Activated T-helper 1 cell treated with anti-CD3 and anti-CD28 coated beads, Interleukin-2, amount 50 U/mL, for 16 hours (primary cell): ENCODE measurements at regions not wholly inside any gene's neighbourhood (a gene's known extent, or its start where the extent isn't known, plus 50 kb on each side); places are given as distances from the start of the nearest gene placed in this dataset.
"Not testable (repeated sequence)": the region's sequence is repeated elsewhere in the genome, so short reads cannot be mapped to it uniquely, and the experiment has no call there.

ENCODE experiments used
- DNase-seq, 2 donors: peaks; one replicate each; pipeline ENCODE4 v3.0.0-alpha.2; 2020; ENCODE audit warnings: low read depth in 1 of 2, low spot score in 1 of 2

DNA sequence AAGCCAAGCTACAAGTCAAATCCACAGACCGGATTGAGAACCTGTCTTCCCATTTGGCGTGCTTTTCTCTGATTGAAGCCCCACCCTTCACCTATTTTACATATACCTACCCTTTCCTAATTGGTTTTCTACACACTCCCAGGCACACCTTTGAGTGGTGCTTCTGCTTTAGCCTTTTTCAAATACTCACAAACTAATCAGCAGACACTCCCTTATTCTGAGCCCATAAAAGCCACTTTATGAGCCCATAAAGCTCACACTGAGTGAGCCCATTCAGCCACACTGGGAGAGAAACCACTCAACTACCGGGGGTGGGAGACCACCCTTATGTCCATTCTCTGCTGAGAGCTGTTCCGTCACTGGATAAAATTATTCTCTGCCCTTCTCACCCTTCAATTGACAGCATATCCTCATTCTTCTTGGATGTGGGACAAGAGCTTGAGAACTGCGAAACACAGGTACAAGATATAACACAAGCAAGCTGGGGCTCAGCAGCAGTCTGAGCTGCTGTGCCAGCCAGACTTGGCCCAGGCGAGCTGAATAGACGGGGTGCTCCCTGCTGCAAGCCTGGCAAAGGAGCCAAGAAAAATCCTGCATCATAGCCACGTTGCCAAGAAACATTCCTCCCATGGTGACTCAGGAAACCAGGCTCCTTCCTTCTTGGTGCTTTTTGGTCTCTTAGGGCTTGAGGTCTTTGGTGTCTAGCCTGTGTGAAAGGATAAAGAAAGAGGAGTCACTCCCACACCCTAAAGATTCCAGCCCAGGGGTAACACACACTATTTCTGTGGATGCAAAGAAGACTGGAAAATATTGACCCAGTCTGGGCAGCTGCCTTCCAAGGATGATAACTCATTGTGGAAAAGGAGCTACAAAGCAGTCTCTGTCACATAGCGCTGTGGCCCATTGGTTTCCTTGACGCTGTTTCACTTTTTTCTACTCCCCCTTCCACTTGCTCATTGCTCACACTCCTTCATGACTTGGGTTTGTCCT, 609.7 kb downstream of the MCTP2 start:
- DNase-seq, result no peak

DNA sequence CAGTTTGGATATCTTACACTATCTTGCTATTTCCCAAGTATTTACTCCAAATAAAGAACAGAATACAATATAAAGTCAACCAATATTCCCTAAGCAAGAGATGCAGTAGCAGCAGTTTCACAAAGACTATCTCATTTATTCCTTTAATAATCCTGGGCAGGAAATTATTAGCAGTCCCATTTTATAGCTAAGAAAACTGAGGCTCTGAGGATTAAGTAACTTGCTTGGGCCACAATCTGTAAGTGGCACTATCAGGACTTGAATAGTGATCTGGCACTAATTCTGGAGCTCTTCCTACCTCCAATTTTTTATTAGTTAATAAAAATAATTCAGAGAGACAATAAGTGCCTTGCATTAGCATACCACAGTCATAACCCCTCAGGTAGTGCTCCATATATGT, 611.7 kb downstream of the MCTP2 start:
- no peak for DNase-seq

DNA sequence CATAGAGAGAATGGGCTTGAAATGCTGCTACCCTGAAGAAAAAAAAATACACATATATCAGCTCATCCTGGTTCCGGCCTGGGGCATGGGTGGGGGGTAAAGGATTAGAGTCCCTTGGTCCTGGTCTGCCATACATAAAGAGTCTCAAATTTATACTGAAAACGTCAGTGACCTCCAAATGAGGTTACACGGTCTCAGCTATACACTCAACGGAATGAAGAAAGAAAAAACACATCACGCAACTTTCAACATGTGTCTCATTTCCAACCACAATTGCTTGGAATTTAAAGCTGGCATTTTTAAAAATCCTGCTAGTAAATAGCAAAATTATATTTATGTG, 612.8 kb downstream of the MCTP2 start:
- no peak for DNase-seq

DNA sequence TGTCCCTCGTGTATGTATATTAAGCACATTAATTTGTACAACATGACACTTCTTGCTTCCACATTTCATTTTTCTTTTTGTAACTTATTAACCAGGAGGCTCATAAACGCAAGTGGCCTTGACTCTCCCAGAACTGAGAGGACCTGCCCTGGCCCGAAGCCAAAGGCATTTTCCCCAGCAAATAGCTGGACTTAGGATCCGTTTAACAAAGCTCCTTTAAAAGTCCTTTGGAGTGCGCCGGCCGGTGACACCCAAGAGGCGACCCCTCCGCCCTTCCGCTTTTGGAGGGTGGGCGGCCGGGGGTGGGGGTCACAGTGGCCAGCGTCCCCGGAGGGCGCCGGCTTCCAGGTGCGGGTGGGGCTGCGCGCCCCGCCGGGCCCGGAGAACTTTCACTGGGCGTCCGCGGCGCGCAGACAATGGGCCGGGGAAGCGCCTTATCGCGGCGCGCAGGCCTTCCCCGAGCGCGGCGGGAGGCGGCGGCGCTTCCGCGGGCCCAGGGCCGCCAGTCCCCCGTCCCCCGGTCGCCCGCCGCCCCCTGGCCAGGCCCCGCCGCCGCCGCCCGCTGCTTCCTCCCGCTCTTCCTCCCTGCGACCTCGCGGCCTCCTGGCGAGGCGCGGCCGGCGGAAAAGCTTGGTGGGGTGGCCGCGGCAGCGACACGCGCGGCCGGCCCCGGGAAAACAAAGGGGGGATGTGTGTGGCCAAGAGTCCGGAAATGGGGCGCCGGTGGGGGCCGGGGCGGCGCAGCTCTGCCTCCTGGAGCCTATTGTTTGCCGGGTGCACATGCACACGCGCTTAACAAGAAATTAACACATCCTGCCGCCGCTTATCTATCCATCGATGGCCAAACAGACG, 613.4 kb downstream of the MCTP2 start:
- DNase-seq, result no peak

DNA sequence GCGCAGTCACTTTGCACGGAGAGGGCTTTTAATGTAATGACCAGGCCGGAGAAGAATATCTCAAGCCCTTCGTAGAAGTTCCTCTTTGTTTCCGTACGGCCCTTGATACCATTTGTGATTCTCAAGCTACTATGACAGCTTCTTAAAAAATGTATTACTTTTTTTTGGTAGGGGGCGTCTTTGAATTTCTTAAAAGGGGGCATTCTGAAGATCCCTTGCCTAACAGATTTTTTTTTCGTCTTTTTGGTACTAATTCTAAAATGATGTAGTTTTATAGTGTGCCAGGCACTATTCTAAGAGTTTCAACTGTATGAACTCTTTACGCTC, 614.0 kb downstream of the MCTP2 start:
- DNase-seq, result no peak

DNA sequence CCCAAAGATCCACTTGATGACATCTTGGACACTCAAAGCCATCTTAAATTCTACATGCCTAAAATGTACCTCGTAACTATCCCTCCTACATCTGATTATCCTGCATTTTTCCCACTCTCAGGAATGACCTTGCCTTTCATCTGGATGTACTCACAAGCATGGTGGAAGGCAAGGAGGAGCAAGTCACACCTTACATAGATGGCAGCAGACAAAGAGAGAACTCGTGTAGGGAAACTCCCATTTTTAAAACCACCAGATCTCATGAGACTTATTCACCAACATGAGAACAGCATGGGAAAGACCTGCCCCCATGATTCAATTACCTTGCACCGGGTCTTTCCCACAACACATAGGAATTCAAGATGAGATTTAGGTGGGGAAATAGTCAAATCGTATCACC, 616.0 kb downstream of the MCTP2 start:
- no peak for DNase-seq

DNA sequence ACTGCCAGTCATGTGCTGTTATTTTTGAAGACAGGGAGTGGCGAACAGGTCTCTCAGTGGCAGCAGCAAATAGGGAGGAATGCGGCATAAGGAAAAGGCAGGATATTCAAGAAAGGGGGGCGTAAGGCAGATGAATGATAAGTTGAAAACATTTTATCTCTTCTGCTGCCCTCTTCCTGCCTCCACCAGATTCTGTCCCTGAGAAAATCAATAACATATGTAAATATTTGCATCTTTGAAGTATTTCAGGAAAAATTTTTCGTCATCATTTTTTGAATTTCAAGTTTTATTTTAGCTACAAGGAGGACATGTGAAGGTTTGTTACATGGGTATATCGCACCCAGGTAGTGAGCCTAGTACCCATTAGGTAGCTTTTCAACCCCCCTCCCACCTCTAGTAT, 616.7 kb downstream of the MCTP2 start:
- DNase-seq, result no peak

DNA sequence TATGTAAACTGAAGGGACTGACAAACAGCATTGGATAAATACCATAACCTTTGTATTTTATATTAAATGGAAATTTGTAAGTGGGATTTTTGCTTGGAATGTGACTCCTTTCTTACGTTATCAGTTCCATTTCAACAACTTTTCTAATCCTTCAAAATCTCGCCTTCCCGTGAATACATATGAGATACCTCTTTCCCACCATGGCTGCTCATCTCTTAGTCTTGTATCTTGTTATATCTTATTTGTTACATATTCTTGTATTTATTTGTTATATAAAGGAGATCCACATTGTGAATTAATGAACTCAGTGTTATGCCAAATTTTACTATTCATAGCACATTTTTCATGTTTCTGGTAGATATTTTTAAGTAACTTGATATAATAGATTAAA, 623.7 kb downstream of the MCTP2 start:
- DNase-seq, result no peak

DNA sequence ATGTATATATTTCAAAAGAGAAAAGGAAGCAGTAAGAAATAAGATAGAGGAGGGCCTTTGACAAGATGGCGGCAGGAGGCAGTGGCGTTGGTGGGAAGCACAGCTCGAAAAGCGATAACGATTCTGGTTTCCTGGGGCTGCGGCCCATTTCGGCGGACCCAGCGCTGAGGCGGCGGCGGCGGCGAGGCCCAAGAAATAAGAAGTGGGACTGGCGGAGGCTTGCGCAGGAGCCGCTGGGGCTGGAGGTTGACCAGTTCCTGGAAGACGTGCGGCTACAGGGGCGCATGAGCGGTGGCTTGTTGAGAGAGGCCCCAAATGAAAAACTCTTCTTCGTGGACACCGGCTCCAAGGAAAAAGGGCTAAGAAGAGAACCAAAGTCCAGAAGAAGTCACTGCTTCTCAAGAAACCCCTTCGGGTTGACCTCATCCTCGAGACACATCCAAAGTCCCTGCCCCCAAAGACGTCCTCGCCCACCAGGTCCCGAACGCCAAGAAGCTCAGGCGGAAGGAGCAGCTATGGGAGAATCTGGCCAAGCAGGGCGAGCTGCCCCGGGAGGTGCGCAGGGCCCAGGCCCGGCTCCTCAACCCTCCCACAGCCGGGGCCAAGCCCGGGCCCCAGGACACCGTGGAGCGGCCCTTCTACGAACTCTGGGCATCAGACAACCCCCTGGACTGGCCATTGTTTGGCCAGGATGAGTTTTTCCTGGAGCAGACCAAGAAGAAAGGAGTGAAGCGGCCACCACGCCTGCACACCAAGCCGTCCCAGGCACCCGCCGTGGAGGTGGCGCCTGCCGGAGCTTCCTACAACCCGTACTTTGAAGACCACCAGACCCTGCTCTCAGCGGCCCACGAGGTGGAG, 624.3 kb downstream of the MCTP2 start:
- no peak for DNase-seq

DNA sequence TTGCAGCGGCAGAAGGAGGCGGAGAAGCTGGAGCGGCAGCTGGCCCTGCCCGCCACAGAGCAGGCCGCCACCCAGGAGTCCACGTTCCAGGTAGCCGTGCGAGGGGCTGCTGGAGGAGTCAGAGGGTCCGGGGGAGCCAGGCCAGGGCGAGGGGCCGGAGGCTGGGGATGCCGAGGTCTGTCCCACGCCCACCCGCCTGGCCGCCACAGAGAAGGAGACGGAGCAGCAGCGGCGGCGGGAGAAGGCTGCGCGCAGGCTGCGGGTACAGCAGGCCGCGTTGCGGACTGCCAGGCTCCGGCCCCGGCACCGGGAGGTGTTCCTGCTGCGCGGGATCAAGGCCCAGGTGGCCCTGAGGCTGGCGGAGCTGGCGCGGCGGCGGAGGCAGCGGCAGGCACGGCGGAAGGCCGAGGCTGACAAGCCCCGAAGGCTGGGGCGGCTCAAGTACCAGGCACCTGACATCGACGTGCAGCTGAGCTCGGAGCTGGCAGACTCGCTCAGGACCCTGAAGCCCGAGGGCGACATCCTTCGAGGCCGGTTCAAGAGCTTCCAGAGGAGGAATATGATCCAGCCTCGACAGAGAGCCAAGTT, 625.0 kb downstream of the MCTP2 start:
- DNase-seq, result no peak

DNA sequence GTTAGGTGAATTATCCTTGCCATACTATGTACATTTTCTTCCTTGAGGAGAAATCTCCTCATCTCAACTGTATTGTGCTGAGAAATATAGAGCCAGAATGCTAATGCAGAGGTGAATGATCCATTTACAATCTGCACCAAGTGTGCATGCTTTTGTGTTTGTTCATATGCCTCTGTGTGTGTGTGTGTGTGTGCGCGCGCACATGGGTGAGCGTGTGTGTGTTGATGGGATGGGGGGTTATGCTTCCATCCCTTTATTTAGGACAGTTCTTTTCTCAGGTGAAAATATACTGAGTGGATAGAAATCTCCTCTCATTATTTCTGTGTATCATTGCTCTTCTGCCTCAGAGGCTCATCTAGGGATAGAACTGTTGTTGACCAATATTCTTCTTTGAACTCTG, 626.1 kb downstream of the MCTP2 start:
- DNase-seq, result no peak

DNA sequence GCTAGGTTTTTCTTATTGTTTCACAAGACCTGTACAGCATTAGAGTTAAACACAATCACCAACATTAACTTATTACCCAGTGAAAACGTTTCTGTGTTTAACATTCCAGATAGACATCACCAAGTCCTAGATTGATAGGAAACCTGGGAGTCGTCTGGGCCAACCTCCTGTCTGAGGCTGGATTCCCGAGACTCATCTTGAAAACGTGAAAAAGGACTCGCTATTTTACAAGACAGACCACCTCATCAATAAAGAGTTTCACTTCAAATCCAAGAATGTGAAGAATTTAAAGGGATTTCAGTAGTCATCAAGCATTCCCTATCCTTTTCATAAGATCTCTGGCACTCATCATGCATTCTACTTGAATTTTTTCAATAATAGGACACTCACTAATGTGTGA, 626.6 kb downstream of the MCTP2 start:
- no peak for DNase-seq

DNA sequence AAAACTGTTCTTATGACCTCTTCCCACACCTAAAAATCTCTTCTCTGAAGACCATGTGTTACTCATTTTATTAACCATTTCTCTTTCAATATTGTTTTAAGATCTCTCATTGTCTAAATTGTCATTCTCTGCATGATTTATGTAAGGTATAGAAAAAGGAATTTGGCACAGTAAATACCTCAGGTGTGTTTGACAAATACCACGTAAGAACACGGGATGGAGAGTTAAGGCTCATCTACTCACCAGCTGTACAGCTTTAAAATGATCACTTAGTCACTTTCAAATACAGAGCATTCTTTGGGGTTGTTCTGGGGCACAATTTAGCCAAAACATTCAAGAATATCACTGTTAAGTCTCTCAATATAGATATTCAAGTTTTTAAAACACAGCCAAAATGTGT, 627.1 kb downstream of the MCTP2 start:
- no peak for DNase-seq

DNA sequence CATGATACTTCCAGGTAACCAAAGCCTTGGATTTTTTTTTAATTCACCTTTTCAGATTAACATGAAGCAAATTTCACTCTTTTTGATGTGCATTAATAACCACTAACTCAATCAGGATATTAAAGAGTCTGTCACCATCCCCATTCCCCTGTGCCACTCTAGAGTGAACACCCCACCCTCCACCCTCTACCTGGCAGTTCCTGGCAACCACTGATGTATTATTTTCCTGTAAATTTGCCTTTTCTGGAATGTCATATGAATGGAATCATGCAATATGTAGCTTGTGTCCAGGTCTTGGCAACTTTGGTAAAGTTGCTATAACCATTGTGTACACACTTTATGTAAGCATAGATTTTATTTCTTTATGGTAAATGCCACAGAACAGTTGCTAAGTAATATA, 627.6 kb downstream of the MCTP2 start:
- no peak for DNase-seq

DNA sequence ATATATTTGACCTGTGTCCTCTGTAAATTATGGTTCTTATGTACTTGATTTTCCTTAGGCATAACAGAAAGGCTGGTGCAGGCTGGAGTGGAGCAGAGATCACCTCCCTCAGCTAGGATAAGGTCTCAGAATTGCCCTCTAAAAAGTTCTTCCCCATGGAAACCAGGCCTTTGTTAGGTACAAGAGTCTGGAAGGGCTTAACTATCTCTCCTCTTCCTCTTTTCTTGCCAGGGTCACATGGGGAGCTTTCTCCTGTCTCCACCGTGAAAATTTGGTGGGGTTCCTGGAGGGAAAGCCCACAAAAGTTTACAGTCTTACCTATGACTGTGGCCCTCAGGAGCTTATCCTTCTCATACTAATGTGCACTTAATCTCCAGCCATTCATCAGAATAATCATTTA, 633.2 kb downstream of the MCTP2 start:
- no peak for DNase-seq

DNA sequence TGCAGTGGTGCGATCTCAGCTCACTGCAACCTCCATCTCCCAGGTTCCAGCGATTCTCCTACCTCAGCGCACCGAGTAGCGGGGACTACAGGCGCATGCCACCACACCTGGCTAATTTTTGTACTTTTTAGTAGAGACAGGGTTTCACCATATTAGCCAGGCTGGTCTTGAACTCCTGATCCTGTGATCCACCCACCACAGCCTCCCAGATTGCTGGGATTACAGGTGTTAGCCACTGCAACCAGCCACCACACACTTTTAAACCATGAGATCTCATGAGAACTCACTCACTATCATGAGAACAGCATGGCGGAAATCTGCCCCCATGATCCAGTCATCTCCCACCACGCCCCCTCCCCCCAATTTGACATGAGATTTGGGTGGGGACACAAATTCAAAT, 636.9 kb downstream of the MCTP2 start:
- not testable (repeated sequence) for DNase-seq

DNA sequence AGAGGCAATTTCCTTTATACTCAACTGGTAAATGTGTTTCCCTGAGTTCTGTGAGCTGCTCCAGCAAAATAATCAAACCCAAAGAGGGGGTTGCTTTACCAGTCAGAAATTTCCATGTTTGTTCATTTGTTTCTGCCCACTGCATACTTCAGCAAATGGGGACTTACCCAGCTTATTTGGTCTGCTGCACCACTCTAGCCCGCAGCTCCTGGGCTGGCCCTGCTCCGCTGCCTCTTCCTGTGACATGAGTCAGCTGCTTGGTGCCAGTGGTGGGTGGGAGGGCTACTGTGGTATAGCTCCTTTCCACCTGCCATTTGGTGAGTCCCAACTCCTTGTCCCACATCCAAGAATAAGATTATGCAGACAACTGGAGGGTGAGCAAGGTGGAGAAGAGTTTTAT, 644.2 kb downstream of the MCTP2 start:
- no peak for DNase-seq

DNA sequence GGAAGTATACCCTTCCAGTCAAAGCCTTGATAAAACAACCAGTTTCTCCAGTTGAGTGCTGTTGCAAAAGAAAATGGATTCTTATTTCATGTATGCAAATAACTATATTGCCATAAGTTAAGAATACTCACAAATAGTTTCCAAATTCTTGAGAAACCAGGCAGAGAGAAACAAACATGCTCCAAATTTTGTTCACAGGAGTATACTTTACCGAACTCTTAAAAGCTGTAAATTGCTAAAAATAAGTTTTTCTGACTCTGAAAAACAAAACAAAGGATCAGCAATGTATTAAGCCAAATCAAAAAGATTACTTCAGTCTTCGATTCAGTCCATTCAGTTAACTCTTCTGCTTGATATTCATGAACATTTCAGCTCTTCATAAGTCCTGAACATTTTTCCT, 646.5 kb downstream of the MCTP2 start:
- DNase-seq, result no peak

DNA sequence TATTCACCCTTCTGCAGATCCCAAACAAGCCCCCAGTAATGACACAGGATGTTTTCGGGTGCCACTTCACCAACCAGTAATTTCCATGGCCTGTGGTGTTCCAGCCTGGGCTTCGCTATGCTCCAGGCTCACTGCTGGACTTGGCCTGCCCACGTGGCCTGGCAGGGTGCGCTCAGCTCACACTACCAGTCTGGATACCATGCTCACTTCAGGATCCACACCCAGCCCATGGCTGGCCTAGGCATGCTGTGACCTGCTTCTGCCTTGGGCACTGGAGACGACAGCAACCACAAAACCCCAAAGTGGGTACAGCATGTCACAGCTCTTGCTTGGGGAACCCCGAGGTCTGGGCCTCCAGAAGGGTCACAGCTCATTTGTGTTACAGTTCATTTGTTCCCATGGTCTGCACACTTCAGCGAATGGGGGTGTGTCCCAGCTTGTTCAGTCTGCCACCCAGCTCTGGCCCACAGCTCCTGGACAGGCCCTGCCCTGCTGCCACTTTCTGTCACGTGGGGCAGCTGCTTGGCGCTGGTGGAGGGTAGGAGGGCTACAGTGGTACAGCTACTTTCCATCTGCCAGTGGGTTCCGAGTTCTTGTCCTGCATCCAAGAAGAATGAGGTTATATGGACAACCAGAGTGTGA, 650.8 kb downstream of the MCTP2 start:
- no peak for DNase-seq

DNA sequence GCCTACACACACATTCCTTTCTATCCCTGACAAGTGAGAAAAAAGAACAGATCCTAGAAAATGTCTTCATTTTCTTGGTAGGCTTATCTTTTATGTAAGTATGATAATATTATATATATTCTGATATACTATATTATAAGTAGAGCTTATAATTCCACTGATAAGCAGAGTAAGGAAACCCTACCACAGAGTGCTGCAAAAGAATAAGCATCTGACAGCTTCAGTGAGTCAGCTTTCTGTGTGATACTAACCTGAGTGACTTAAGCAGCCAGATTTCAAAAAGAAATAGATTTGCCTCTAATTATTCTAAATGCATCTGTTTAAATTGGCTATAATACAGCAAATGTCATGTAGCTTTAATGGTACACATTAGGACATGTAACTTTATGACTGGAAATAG, 656.0 kb downstream of the MCTP2 start:
- no peak for DNase-seq

DNA sequence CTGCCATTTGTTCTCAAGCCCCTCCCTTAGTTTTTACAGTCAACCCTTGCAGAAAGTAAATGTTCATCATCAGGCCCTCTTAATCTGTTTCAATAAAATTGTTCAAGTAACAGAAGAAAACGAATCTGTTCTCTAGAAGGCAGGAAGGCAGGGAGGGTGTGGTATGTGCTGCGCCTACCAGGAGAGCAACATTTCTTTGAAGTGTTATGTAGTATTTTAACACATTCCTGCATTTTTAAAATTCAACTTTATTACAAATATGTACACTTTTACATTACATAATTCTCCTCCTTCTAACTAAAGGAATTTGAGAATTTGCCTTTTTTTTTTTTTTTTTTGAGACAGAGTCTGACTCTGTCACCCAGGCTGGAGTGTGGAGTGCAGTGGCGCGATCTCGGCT, 657.8 kb downstream of the MCTP2 start:
- no peak for DNase-seq
